D721Med (cell line): ENCODE measurements at regions not wholly inside any gene's neighbourhood (a gene's known extent, or its start where the extent isn't known, plus 50 kb on each side); places are given as distances from the start of the nearest gene placed in this dataset.
"Not testable (repeated sequence)": the region's sequence is repeated elsewhere in the genome, so short reads cannot be mapped to it uniquely, and the experiment has no call there.

ENCODE experiments used
- DNase-seq: peaks from one replicate; pipeline ENCODE4 v3.0.0; 2011; ENCODE audit warnings: low spot score; ENCODE audit not compliant: insufficient read length
- FAIRE-seq: peaks from 2 replicates; lab custom pipeline; 2011; peaks lifted over from hg19 to GRCh38; lab: Jason Lieb, UNC
- CTCF ChIP-seq: IDR thresholded peaks from 2 replicates; pipeline ENCODE4 v1.5.1; 2012; ENCODE audit warnings: mild to moderate bottlenecking, control low read depth; ENCODE audit not compliant: insufficient read depth; ENCODE audit errors: missing control alignments

- no peak for TF ChIP-seq CTCF
- FAIRE-seq (no peak), DNase-seq (no peak)
Observed at GRCh38 chr22:33986954-33987353, 66.7 kb upstream of the LARGE1 start.

DNA sequence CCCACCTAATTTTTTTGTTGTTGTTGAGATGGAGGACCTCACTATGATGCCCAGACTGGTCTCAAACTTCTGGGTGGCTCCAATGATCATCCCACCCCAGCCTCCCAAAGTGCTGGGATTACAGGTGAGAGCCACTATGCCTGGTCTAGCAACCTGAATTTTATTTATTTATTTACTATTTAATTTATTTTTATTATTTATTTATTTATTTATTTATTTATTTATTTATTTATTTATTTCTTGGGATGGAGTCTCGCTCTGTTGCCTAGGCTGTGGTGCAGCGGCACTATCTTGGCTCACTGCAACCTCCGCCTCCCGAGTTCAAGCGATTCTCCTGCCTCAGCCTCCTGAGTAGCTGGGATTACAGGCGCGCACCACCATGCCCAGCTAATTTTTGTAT is 69.0 kb upstream of the LARGE1 start:
- not testable (repeated sequence) for FAIRE-seq, DNase-seq

DNA sequence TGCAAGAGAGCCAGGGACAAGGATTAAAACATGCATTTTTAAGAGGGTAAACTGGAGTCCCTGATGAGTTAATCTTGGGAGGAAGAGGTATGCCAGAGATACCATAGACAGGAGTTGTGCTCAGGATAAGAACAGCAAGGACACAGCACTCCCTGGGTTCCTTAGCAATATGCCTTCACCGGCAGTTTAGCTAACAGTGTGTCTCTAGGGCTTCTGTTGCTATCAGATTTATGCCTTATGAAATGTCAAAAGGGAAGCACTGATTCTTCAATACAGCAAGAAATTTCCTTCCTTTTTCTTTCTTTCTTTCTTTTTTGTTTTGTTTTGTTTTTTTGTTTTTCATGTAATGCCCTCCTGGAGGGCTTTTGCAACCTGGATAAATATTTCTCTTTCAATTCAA is 71.3 kb upstream of the LARGE1 start:
- DNase-seq (no peak), FAIRE-seq (no peak)
- no peak for TF ChIP-seq CTCF

- no peak for FAIRE-seq
- no peak for DNase-seq
- no peak for TF ChIP-seq CTCF
Observed at GRCh38 chr22:33996824-33997223, 76.5 kb upstream of the LARGE1 start.

DNA sequence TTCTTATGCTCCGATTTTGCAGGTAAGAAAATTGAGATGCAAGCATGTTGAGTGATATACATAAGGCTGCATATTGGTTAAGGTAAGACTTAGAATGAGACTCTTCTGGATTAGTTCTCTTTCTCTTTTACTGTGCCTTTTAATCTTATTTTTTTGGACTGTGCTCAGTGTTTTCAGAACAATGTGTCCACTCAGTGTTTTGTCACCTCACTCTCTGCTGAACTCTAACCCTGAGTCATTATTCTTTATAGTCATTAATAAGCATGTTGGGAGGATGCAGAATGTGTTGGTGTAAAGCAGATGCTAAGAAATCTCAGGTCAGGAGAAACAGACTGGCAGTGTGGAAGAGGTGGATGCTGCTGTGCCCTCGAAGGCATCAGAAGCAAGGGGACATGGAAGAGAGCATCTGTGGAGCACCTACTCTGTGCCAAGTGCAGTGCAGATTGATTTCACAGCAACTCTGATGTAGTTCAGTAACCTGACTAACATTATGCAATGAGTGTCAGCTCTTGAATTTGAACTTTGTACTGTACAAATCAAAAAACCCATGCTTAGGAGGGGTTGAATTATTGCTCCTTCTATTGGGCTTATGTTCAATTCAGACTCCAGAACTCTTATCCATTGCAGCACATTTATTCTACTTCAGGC is 80.7 kb upstream of the LARGE1 start:
- DNase-seq, result no peak
- FAIRE-seq, result no peak
- TF ChIP-seq CTCF, result no peak

DNA sequence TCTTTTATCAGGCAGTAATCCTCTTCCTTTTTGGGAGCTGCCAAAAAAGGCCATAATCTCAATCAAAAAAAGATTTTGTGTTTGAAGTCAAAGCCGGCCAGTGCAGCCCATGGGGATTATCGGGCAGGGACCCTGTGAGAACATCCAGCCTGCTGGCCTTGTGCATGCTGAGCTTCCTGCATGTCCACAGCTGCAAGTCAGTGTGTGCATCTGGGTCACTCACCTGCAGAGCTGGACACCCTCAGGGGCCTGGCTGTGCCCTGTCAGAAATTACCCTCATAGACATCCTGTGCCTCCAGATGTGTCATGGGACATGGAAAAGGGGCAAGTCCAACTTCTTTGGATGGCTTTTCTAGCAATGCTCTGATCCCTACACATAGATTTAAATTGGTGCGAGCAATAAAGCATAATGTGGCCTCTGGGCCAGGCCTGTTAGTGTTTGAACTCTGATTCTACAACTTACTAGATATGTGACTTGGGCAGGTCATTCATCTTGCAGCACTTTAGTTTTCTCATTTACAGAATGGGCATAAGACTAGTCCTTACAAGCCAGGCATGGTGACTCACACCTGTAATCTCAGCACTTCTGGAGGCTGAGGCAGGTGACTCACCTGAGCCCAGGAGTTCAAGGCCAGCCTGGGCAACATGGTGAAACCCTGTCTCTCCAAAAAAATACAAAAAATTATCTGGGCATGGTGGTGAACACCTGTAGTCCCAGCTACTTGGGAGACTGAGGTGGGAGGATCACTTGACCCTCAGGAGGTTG is 81.6 kb upstream of the LARGE1 start:
- DNase-seq, result no peak
- TF ChIP-seq CTCF, result no peak
- no peak for FAIRE-seq

DNA sequence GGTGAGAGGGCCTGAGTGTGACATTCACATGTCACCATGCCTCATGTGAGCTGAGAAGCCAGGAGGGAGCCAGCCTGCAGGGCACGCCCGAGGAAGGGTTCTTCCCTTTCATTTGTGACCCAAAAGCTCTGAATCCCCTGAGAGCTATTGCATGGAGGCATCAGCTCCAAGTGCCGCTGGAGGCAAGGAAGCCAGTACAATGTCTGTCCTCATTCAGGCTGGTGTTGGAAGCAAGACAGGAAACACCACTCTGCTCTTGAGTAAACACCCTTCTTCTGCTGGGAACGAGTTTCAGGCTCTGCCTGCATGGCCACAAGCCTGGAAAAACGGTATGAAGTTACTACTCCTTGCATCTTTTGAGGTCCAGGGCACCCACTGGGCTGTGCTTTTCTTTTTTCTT is 83.8 kb upstream of the LARGE1 start:
- FAIRE-seq (no peak), DNase-seq (no peak)
- no peak for TF ChIP-seq CTCF
